Renal pelvis (tissue), 1 donor: ENCODE measurements at regions not wholly inside any gene's neighbourhood (a gene's known extent, or its start where the extent isn't known, plus 50 kb on each side); places are given as distances from the start of the nearest gene placed in this dataset.

Experiments used
- DNase-seq: peaks from one replicate; pipeline ENCODE4 v3.0.0-alpha.2; 2013

DNA sequence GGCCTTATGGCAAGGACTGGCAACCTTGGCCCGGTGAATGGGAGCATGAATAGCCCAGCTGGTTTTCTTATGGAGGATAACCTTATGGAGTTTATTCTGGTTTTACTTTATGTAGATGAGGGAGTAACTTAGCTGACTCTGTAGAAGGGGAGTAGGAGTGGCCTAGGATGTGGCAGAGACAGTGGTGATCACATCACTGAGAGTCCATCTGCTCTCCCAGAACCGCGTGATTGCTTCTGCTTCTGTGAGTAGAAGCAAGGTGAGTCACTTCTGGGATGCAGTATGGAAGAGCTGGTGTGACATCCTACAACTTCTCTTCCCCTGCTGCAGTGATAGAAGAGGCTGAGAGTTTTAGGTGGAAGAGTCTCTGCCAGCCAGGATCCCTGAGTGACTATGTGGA, 129.2 kb downstream of the RPS24 start:
- DNase-seq: no peak

DNA sequence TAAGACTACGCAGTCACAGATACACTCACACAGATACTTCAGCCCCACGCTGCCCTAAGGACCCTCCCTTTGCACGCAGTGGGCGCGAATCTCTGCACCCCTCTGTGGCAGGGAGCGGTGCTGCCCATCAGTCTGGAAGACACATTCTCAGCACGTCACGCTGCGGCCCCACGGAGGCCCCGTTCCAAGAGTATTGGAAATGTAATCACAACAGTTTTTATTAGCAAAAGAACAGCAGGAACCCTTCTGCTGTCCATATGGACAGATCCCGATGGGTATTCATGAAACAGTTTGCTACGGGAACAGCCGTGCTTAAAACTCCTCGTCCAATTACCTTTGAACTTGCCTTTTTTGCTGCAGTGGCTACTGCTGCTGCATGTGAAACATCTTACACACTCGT, 131.0 kb downstream of the RPS24 start:
- no peak for DNase-seq

DNA sequence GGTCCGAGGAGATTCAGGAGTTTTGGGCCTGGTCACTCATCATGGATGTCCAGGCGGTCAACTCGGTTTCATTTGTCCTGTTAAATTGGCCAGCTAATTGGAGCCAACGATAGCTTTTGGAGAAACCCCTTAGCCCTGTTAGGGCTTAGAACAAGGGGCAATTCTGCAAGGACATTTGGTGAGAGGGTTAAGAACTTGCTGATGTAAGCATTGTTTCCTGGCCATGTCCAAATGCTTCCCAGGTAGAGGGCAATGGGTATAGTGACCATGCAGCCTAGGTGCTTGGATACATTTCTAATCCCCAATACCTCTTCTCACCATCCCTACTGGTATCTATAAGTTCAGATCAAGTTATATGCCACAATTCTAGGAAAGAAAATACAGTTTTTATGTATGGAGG, 131.5 kb downstream of the RPS24 start:
- DNase-seq: no peak

DNA sequence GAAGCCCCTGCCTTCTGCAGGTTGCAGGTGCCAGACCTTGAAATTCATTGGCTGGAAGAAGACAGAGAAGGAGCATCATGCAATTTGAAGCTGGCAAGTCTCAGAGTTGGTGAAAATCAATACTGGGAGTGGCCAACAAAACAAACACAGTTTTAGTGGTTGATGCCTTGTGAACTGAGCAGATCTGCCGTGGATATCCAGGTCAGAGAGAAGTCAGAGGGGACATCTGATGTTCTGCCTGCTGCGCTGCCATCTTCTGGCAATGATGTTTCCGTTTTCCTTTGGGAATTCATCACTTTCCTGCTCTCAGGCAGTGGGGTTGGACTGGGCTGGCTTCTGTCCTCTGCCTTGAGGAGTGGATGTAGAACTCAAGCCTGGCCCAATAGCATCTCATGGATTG, 132.0 kb downstream of the RPS24 start:
- DNase-seq: no peak

DNA sequence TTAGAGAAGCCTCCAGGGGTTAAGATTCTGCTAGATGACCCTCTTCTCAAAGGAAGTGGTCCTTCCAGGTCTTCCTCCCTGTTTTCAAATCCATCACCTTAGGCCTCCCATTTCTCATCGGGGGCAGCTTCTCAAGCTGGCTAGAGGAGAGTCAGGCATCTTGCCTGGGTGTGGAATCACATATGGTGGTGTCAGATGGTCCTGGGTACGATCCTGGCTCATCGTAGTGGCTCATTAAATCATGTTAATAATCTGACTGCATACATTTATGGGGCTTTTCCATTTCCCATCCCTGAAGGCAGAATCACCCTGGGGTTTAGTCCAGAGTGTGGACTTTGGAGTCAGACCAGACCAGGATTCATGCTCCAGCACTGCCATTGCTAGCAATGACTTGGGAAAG, 132.6 kb downstream of the RPS24 start:
- no peak for DNase-seq

DNA sequence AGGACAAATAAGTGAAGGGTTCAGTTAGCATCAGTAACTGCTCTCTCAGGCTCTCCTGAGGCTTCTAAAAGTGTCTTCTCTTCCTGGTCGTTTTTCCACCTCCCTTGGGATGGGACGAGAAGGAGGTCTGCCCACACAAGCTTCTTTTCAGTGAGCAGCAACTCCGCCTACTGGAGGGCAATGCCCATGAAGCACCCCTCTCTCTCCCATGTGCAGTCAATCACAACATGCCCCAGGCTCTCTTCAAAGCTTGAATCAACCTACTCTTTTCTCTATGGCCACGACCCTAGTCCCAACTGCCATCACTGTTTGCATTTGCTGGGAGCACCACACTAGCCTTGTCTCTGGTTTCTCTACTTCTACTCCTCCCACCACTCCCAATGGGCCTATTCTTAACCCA, 135.6 kb downstream of the RPS24 start:
- no peak for DNase-seq

DNA sequence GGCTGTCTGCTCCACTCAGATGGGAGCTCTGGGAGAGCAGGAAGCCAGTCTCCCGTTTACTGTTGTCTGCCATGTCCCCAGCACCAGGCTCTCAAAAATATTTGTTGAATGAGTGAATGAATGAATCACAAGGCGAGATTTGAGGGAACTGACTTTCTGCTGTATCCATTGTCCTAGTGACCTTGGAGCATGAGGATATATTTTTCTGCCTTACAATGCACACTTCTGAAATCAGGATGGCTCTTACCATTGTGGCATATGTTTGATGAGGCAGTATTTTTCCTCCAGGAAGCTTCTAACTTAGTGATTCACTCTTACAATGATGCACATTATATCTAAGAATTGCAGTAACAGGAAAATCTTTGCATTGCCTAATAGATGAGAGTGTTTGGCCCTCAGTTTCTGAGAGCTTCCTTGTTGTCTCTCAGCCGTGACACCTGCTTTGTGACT, 136.4 kb downstream of the RPS24 start:
- DNase-seq: no peak

DNA sequence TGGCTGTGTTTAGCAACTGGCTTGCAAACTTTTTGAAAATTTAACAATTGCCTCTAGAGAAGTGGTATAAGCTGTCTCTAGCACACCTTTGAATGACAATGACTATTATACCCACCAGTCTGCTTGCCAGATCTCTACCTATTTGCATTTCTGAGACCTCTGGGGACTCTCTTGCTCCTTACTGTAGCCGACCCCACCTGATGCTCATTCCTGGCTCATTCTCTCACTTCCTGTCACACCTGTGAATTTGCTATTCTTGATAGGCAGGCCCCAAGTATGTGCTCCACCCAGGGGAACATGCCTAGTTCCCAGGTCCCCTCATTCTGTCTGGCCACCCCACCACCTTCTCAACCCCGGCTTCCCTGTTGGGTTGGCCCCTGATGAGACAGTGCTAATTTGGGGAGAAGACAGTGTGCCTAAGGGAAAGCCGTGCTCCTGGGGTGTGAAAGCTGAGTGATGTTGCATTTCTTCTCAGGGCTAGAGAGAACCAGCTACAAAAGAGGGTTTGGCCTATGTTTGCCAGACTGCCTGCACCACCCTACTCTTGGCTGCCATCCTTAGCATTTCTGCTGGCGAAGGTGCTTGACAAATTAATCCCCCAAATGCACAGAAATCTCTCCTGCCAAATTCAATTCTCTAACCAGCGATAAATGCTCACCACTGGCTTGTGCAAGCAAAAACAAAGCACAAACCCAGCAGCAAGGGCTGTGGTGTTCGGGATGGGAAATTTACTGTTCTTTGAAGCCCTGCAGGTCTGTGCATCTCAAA, 138.2 kb downstream of the RPS24 start:
- DNase-seq: no peak

DNA sequence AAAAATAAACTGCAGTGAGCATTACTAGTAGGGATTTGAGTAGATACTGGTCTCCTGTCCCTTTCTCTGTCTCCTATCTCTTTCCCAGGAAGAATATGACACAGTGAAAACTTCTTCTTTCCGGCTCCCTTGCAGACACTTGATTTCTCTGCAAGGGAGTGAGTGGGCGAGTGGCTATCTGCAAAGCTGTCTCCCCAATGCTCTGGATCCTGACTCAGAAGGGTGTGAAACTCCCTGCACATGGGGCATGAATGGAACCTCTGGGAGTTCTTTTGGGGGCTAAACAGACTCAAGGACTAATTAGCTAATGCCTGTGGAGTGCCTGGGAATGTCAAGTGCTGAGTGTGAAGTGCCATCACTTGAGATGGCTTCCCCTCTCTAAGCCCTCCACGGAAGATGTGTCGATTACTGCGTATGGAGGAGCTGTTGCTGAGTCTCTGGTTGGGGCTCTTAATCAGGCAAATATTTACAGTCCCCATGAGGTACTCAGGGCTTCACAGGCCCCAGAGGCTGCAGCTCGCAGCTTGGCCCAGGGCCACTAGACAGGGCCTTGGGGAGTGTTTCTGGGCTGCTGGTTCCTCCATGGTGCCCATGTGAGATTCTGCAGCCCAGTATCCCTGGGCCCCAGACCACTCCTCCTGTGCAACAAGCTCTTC, 139.8 kb downstream of the RPS24 start:
- DNase-seq: no peak

DNA sequence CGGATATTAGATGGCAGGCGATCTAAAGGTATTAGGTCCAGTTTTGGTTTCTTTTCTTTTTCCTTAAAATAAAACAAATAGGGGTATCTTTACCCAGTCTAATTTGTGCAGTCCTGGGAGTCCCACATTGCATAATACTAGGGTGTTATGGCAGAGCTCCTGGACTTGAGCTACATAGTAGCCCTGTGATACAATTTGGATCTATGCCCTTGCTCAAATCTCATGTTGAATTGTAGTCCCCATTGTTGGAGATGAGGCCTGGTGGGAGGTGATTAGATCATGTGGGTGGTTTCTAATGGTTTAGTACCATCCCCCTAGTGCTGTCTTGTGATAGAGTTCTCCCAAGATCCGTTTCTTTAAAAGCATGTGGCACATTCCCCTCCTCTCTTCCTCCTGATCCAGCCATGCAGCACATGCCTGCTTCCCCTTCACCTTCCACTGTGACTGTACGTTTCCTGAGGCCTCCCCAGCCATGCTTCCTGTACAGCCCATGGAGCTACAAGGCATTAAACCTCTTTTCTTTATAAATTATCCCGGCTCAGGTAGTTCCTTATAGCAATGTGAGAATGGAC, 141.9 kb downstream of the RPS24 start:
- no peak for DNase-seq

DNA sequence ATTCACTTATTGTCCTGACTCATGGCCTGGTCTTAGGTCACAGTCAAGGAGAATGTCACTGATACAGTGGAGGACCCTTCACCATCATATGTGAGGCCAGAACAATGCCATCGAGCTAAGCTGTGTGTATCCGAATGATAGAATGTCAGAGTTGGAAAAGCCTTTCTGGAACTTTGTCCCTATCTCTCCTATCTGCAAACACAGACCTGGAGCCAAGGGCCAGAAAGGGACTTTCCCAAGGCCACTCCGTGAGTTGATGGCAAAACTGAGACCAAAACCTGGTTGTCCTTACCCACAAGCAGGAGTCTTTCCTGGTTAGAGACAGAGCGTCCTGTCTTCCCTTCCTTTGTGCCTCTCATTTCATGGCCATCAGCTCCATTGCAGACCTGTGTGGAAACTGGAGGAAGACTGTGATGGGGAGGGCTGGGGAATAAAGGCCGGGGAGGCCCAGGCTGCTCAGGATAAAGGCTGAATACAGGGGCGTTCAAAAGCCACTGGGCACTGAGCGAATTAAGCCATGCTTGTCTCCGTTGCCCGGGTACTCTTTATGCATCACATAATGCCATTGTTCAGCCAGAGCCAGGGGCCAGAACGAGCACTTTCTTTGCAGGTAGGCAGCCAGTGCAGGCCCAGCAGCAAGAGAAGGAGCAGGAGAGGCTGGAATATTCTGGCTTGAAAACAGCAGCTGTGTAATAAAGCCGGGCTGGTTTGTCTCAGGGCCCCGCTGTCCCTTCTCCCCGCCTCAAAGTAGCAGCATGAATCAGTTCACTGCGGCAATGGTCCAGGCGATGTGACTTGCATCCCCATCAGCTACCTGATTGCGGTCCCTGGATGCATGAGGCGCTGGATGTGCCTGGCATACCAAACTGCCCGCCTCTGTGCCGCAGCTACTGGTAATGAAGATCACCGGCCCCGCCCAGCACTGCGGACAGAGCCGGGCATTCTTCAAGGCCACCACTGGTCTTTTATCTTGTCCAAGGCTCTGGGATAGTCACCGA, 143.0 kb downstream of the RPS24 start:
- no peak for DNase-seq

DNA sequence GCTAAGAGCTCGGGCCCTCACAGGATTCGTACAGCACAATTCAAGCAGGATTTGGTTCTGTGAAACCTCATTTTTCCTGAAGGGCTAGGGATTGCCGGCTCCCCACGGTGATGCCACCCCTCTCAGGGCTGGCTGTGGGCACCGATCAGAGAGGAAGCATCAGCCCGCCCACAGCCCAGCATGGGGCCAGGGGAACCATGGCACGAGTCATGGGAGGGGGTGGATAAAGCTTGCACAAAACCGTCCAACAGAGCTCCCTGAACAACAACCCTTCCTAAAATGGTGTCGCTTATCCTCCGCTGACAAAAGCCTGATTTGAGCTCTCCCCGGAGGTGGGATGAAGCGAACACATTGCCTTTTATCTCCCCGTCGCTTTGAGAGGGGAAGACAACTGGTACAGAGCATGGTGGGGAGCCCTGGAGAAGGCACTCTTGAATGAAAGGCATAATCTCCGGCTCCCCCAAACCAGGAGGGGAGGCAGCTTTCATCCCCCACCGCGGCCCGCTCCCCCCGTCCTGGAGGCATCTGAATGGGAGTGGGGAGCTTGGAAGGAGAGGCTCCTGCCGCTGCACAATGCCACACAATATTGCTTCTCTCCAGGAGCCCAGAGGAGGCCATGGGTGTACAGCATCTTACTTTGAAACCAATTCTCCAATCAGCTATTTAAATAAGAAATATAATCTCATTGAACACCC, 144.0 kb downstream of the RPS24 start:
- no peak for DNase-seq

DNA sequence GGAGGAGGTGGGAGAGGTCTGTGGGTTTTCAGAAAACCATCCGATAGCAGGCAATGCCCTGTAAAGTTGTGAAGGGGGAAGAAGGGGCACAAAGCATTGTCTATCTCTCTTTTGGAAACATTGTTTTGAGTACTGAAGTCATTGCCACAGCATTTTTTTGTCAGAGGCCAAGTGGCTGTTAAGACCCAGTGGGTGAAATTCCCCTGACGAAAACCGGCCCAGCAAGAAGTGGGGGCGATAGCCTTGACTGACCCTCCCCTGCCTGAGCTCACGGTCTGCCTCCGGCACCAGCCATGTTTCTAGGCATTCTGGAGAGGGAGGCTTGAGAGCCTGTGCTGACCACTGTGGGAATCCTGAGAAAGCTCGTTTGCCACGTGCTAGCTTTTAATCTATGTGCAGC, 144.7 kb downstream of the RPS24 start:
- no peak for DNase-seq

DNA sequence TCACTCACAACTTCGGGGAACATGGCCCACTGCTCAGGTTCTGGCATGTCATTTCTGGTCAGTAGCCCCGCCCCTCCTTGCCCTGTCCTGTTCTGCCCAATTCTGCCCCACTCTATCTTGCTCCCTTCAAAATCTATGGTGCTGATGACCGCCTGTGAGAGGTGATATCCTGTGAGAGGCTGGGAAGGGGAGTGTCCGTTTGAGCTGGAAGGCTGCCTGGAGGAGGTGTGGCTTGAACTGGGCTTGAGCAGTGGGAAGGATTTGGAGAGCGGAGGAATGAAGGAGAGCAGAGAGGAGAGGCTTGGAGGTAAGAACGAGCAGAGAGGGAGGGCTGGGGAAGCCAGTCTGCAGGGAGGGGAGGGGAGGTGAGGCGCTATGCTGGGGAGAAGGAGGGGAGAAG, 145.3 kb downstream of the RPS24 start:
- DNase-seq: no peak

DNA sequence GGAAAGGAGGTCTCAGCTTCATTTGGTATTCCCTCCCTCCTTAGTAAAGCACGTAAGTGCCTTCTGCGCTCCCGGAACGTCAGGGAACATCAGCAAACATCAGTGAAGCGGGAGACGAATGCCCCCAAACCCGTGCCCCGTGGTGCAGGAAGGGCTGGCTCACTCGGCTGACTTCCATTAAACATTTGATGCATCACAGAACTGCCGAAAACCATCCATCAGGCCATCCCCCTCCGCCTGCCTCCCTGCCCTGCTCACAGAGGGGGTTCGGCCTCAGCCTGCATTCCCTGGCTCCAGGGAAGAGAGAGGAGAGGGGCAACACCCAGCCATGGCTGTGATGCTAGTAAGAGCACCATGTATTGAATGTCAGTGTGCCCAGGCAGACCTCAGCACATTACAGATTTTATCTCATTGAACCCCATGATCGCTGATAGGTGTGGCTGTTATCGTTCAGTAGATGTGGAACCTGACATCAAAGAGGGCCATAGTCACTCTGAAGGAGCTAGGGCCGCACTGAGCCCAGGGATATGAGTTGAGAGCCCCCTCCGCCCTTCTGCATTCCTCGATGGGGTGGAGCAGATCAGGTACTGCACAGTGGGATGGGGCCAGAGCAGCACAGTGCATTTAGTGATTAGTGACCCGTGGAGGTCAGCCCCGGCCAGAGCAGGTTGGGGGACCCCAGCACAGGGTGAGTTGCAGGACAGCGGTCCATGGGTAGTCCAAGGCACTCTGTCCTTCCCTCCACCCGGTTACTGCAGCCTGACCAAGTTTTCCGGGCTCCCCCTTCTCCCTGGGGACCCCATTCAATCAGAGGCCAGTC, 146.4 kb downstream of the RPS24 start:
- DNase-seq: no peak

DNA sequence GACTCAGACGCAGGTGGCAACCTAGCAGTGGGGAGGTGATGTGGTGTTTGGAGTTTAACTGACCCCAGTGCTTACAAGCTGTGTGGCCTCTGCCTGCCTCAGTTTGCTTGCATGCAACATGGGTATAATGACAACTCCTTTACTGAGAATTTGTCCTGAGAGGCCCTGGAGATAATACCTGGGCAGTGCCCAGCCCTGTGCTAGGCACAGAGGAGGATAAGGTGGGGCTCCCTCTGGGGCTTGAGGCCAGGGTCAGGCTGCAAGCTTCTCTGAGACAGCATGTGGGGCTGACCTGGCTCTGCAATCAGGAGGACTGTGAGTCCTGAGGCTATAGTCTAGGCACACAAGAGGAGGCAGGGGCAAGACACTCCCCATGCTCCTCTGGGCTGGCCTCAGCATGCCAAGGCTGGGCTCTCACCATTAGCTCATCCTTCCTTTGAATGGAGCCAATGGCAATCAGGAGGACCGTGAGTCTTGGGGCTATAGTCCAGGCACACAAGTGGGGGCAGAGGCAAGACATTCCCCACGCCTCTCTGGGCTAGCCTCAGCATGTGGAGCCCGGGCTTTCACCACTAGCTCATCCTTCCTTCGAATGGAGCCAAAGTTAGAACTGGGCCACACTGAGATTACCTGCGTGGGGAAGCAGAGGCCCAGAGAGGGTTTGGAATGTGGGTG, 147.9 kb downstream of the RPS24 start:
- no peak for DNase-seq

DNA sequence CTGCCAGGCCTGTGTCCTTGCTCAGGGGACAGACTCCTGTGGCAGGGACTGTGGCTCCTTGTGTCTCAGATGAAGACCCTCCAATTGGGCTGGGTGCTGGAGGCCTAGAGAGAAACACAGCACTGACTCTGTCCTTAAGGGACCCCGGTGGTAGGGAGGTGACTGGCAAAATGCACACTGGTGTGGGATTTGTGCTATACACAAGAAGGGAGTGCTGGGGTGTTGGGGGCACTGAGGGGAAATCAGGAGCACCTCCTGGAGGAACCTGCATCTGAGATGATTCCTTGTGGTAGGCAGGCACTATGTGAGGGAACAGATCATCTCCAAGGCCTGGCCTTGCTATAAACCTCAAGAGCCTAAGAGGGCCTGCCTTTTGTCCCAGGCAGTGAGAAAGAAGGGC, 149.2 kb downstream of the RPS24 start:
- no peak for DNase-seq

DNA sequence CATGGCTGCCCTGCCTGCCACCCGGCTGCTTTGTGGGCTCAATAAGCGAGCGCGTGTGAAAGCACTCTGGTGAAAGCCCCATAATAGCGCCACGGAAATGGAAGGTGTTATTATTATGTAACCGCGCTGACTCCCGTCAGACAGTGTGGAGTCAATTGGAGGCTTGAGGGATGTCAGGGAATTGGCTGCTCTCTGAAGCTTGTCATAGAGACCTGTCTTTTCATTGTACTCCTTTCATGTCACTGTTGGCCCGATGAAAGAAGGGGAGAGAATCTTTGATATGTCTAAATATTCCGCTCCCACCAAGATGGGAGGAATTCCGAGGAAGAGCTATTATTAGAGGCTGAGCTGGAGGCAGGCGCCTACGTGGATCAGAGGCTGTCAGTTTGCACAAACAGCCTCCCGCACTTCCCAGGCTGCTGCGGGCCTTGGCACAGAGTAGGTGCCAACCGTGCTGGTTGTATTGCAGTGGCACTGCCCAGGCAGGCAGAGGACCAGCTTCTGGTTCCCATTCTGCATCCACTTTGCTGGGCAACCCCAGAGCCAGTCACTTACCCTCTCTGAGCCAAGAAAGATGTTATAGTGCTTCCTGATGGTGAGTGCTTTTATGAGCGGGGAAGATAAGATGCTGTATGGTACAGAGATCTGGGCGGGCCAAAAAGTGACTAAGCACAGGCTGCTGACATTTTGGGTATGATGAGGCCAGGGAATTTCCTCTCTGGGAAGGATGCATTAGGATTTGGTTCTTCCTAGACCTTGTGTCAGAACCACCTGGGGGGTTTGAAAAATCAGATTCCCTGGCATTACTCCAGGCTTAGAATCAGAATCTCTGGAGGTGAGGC, 151.4 kb downstream of the RPS24 start:
- no peak for DNase-seq

DNA sequence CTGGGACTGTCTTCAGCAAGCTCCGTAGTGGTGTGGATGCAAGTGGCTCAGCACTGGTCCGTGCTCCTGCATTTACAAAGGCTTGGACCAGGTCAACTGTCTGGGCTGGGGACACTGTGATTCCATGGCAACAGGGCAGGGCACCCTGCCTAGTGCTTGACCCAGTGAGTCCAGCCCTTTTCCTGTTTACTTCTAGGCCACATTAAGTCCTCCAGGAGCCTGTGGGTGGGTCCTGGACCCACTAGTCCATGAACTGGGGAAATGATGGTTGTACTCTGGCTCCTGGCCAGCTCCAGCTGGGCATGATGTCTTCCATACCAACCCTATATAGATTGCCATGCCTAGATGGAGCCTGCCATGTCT, 152.0 kb downstream of the RPS24 start:
- no peak for DNase-seq
